SK-N-SH (cell line): ENCODE measurements at regions not wholly inside any gene's neighbourhood (a gene's known extent, or its start where the extent isn't known, plus 50 kb on each side); places are given as distances from the start of the nearest gene placed in this dataset.

ENCODE experiments used
- CTCF ChIA-PET: fragments of 300-600, 350-600 bp; formaldehyde crosslinking; extraction: SDS; loops from one replicate; lab custom pipeline; 2021; lab: Yijun Ruan, JAX
- POLR2A ChIA-PET: fragments of 350-600 bp; sonication (Branson Sonifier 250); formaldehyde crosslinking; extraction: SDS; loops from one replicate; lab custom pipeline; 2020; ENCODE audit warnings: antibody characterized with exemption, inconsistent platforms; lab: Yijun Ruan, JAX
- DNase-seq: peaks from one replicate; pipeline ENCODE4 v3.0.0; 2012
- H2AFZ ChIP-seq: fragments of 200-600 bp; sonication (generic); 2 replicates; pipeline ENCODE4 v1.8.1; 2016; ENCODE audit warnings: antibody characterized with exemption, mild to moderate bottlenecking, low read depth
- H3F3A ChIP-seq: fragments of 200-600 bp; sonication (generic); replicated peaks from 2 replicates; pipeline ENCODE3; 2016; ENCODE audit warnings: antibody characterized with exemption, mild to moderate bottlenecking; ENCODE audit not compliant: insufficient read depth
- H3K27ac ChIP-seq, 2 experiments: fragments of 200-500 bp in 1 of 2; fragments of 200-600 bp in 1 of 2; sonication (Bioruptor generic) in 1 of 2; sonication (generic), shearing (Covaris generic) in 1 of 2; 2 replicates each; pipeline versions ENCODE4 v1.5.1 to v1.6.1; 2014 to 2016; ENCODE audit warnings: low read depth in 2 of 2, inconsistent platforms in 1 of 2, low read length in 1 of 2, mild to moderate bottlenecking in 1 of 2, mixed read lengths in 1 of 2
- H3K27me3 ChIP-seq: fragments of 200-600 bp; sonication (generic), shearing (Covaris generic); 2 replicates; pipeline ENCODE4 v1.6.1; 2016; ENCODE audit warnings: mixed run types; ENCODE audit not compliant: insufficient read depth
- H3K36me3 ChIP-seq, 2 experiments: fragments of 200-500 bp in 1 of 2; fragments of 200-600 bp in 1 of 2; sonication (Bioruptor generic) in 1 of 2; sonication (generic) in 1 of 2; replicated peaks in 1 of 2; 2 replicates each; pipeline versions ENCODE3 to v1.5.1; 2014 to 2016; ENCODE audit warnings: low read length in 1 of 2, mild to moderate bottlenecking in 1 of 2; ENCODE audit not compliant: insufficient read depth in 2 of 2, control insufficient read depth in 1 of 2
- H3K4me1 ChIP-seq, 2 experiments: fragments of 200-500 bp in 1 of 2; fragments of 200-600 bp in 1 of 2; sonication (Bioruptor generic) in 1 of 2; sonication (generic), shearing (Covaris generic) in 1 of 2; 2 replicates each; pipeline versions ENCODE4 v1.5.1 to v1.6.1; 2014 to 2016; ENCODE audit warnings: low read depth in 1 of 2, low read length in 1 of 2, mixed run types in 1 of 2; ENCODE audit not compliant: insufficient read depth in 2 of 2, control insufficient read depth in 1 of 2
- H3K4me2 ChIP-seq: fragments of 200-600 bp; sonication (generic), shearing (Covaris generic); 2 replicates; pipeline ENCODE4 v1.6.1; 2017; ENCODE audit warnings: mixed run types
- H3K4me3 ChIP-seq, 2 experiments: fragments of 200-500 bp in 1 of 2; fragments of 200-600 bp in 1 of 2; sonication (Bioruptor generic) in 1 of 2; sonication (generic), shearing (Covaris generic) in 1 of 2; 2 replicates each; pipeline versions ENCODE4 v1.5.1 to v1.8.1; 2014 to 2016; ENCODE audit warnings: low read depth in 2 of 2, inconsistent platforms in 1 of 2, low read length in 1 of 2, mild to moderate bottlenecking in 1 of 2, mixed read lengths in 1 of 2, moderate library complexity in 1 of 2
- H3K79me2 ChIP-seq: fragments of 200-600 bp; sonication (generic); 2 replicates; pipeline ENCODE4 v1.8.1; 2017; ENCODE audit warnings: mild to moderate bottlenecking; ENCODE audit not compliant: insufficient read depth
- H3K9ac ChIP-seq: fragments of 200-600 bp; sonication (generic); 2 replicates; pipeline ENCODE4 v1.6.1; 2017; ENCODE audit warnings: mixed run types
- H3K9me2 ChIP-seq: fragments of 200-600 bp; sonication (generic); 2 replicates; pipeline ENCODE4 v1.6.1; 2017; ENCODE audit warnings: mixed run types
- H3K9me3 ChIP-seq: fragments of 200-600 bp; sonication (generic); 2 replicates; pipeline ENCODE4 v1.6.1; 2017; ENCODE audit warnings: mixed run types, mild to moderate bottlenecking, moderate library complexity
- H4K20me1 ChIP-seq: fragments of 200-600 bp; sonication (generic); 2 replicates; pipeline ENCODE4 v1.6.1; 2017; ENCODE audit warnings: mild to moderate bottlenecking, mixed run types; ENCODE audit not compliant: insufficient read depth
- EP300 ChIP-seq, 2 experiments: IDR thresholded peaks; 2 replicates each; pipeline versions ENCODE4 v1.4.0 to v1.6.1; 2012; ENCODE audit warnings: borderline replicate concordance in 1 of 2, low read depth in 1 of 2, low read length in 1 of 2
- FOSL2 ChIP-seq: IDR thresholded peaks from 2 replicates; pipeline ENCODE4 v1.4.0; 2012; ENCODE audit warnings: low read depth, mild to moderate bottlenecking, moderate library complexity, borderline replicate concordance
- FOXM1 ChIP-seq: IDR thresholded peaks from 2 replicates; pipeline ENCODE4 v1.4.0; 2012; ENCODE audit warnings: low read depth, mild to moderate bottlenecking
- GATA2 ChIP-seq: sonication (generic); formaldehyde crosslinking; IDR thresholded peaks from 2 replicates; pipeline ENCODE4 v1.5.0; 2020; ENCODE audit warnings: mild to moderate bottlenecking, missing genetic modification reagents
- JUND ChIP-seq: IDR thresholded peaks from 2 replicates; pipeline ENCODE4 v1.4.0; 2012
- NFIC ChIP-seq: IDR thresholded peaks from 2 replicates; pipeline ENCODE4 v1.4.0; 2012; ENCODE audit warnings: borderline replicate concordance
- PBX3 ChIP-seq: IDR thresholded peaks from 2 replicates; pipeline ENCODE4; 2012
- POLR2AphosphoS5 ChIP-seq: IDR thresholded peaks from 2 replicates; pipeline ENCODE4 v1.6.1; 2012; ENCODE audit warnings: low read depth, low read length
- RAD21 ChIP-seq: IDR thresholded peaks from 2 replicates; pipeline ENCODE4 v1.6.1; 2012; ENCODE audit warnings: mild to moderate bottlenecking, low read length
- RCOR1 ChIP-seq: fragments of 150-350 bp; IDR thresholded peaks from 2 replicates; pipeline ENCODE4 v1.6.1; 2017; ENCODE audit warnings: antibody characterized with exemption, low read length
- SMC3 ChIP-seq: IDR thresholded peaks from 2 replicates; pipeline ENCODE4 v1.6.1; 2012; ENCODE audit warnings: low read depth, low read length, improper control_type of control experiment
- TAF1 ChIP-seq: IDR thresholded peaks from 2 replicates; pipeline ENCODE4 v1.6.1; 2012; ENCODE audit warnings: low read depth, mild to moderate bottlenecking, low read length, moderate library complexity, borderline replicate concordance
- TCF12 ChIP-seq: IDR thresholded peaks from 2 replicates; pipeline ENCODE4 v1.4.0; 2012
- TEAD4 ChIP-seq: IDR thresholded peaks from 2 replicates; pipeline ENCODE4 v1.4.0; 2012; ENCODE audit warnings: mild to moderate bottlenecking, borderline replicate concordance; ENCODE audit not compliant: insufficient read depth
- YY1 ChIP-seq: IDR thresholded peaks from 2 replicates; pipeline ENCODE4 v1.4.0; 2012; ENCODE audit warnings: low read depth, mild to moderate bottlenecking
- WGBS: methylation state at CpG from one replicate; pipeline ENCODE4 v1.1.6; 2017; ENCODE audit warnings: low lambda C conversion rate; 5-methylcytosine and 5-hydroxymethylcytosine counted together
- TF ChIP-seq, protein P1 (sequence below): IDR thresholded peaks from 2 replicates; pipeline ENCODE4 v1.4.0; 2012; ENCODE audit warnings: low read depth, borderline replicate concordance

GRCh38 chr10:34869135-34869836, 54.2 kb upstream of the PARD3 start:
- Histone ChIP-seq H3K36me3 (no peaks in the 10 kb centered on the region), H3K79me2 (no peaks in the 10 kb centered on the region), H4K20me1 (no peaks in the 10 kb centered on the region), H3K27me3 (no peaks in the 10 kb centered on the region; the same call in none of the 2 replicates), H3F3A (no peaks in the 10 kb centered on the region), H3K4me2 (no peak overlapping the region), H3K9ac (no peak overlapping the region), H3K9me2 (no peaks in the 10 kb centered on the region), H2AFZ (peak overlapping the region; percentile 8; the same call in 1 of the 2 replicates), H3K4me1 (no peaks in the 10 kb centered on the region; a peak in 1 of 4 replicates), H3K27ac (no peak overlapping the region), H3K4me3 (no peak overlapping the region), H3K9me3 (no peaks in the 10 kb centered on the region)
- CTCF ChIA-PET = interaction anchor here (1.4 kb wide), 1 partner anchor 136 kb away, joined by 4 read pairs; no protein-coding TSS in a partner anchor
- POLR2A ChIA-PET = no interaction called here
- DNase-seq = no peak
- 77% methylated on average over 11 of the region's 11 CpGs for WGBS
- TF ChIP-seq GATA2 = no peak
- TF ChIP-seq, protein P1, sequence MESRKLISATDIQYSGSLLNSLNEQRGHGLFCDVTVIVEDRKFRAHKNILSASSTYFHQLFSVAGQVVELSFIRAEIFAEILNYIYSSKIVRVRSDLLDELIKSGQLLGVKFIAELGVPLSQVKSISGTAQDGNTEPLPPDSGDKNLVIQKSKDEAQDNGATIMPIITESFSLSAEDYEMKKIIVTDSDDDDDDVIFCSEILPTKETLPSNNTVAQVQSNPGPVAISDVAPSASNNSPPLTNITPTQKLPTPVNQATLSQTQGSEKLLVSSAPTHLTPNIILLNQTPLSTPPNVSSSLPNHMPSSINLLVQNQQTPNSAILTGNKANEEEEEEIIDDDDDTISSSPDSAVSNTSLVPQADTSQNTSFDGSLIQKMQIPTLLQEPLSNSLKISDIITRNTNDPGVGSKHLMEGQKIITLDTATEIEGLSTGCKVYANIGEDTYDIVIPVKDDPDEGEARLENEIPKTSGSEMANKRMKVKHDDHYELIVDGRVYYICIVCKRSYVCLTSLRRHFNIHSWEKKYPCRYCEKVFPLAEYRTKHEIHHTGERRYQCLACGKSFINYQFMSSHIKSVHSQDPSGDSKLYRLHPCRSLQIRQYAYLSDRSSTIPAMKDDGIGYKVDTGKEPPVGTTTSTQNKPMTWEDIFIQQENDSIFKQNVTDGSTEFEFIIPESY = no peak
- no peak for TF ChIP-seq EP300 (IDR thresholded peaks at IDR 0.05; ENCODE audit: borderline replicate concordance in 1 of 2, low read depth in 1 of 2, low read length in 1 of 2)
- TF ChIP-seq POLR2AphosphoS5 = no peak
- no peak for TF ChIP-seq RAD21

- Histone ChIP-seq H3K9ac (no peak overlapping the region), H3K4me3 (no peak overlapping the region), H3K9me3 (no peaks in the 10 kb centered on the region), H3K27ac (no peak overlapping the region), H3K4me1 (no peaks in the 10 kb centered on the region; a peak in 1 of 4 replicates), H3K36me3 (no peaks in the 10 kb centered on the region), H3K4me2 (no peak overlapping the region), H4K20me1 (no peaks in the 10 kb centered on the region), H3K9me2 (no peaks in the 10 kb centered on the region), H3K27me3 (no peaks in the 10 kb centered on the region; the same call in none of the 2 replicates), H3K79me2 (no peaks in the 10 kb centered on the region), H3F3A (no peaks in the 10 kb centered on the region), H2AFZ (no peak overlapping the region)
- TF ChIP-seq TAF1 = no peak
- no peak for TF ChIP-seq SMC3
- TF ChIP-seq PBX3 = no peak
- no peak for TF ChIP-seq TCF12
- no peak for TF ChIP-seq FOXM1
- no peak for TF ChIP-seq YY1
- no peak for TF ChIP-seq NFIC
- no peak for TF ChIP-seq FOSL2
- no peak for TF ChIP-seq JUND
- TF ChIP-seq EP300 (IDR thresholded peaks at IDR 0.05; ENCODE audit: borderline replicate concordance in 1 of 2, low read depth in 1 of 2, low read length in 1 of 2) = no peak
- TF ChIP-seq, protein P1 = no peak
- TF ChIP-seq RCOR1 = no peak
- no peak for TF ChIP-seq TEAD4
- CTCF ChIA-PET = no interaction called here
- POLR2A ChIA-PET = no interaction called here
- DNase-seq = no peak
- WGBS = 95% methylated on average over 6 of the region's 6 CpGs
Observed at GRCh38 chr10:34868589-34868988, 53.5 kb upstream of the PARD3 start.
